Fibroblast of pulmonary artery (primary cell): ENCODE measurements at regions not wholly inside any gene's neighbourhood (a gene's known extent, or its start where the extent isn't known, plus 50 kb on each side); places are given as distances from the start of the nearest gene placed in this dataset.

ENCODE experiments used
- DNase-seq: peaks from one replicate; pipeline ENCODE4 v3.0.0-alpha.2; 2010; ENCODE audit warnings: low read depth
- H3K4me3 ChIP-seq: replicated peaks from 2 replicates; pipeline ENCODE4 v1.5.1; 2011; ENCODE audit warnings: low read depth, mild to moderate bottlenecking, control low read depth, low read length, moderate library complexity
- TF ChIP-seq, protein P1 (sequence below): IDR thresholded peaks from 2 replicates; pipeline ENCODE4 v1.5.1; 2011; ENCODE audit warnings: mild to moderate bottlenecking, control low read depth, low read length, inconsistent platforms; ENCODE audit errors: missing control alignments

DNA sequence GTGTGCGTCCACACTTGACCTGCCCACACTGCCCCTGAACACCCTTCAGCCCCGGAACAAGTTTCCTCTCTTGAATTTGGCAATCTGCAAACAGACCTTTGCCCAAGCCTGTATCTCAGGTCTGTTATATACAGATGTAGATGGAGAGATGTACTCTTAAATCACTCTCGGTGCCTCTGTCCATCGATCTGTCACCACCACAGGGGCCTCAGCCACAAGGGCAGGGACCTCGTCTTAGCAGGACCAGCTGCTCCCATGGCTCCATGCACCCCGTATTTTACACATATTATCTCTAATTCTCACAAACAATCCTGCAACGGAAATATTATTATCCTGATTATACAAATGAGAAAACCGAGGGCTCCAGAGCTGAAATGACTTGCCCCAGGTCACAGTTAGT lies 313.4 kb downstream of the BCL11B start:
- DNase-seq = no peak
- TF ChIP-seq, protein P1, sequence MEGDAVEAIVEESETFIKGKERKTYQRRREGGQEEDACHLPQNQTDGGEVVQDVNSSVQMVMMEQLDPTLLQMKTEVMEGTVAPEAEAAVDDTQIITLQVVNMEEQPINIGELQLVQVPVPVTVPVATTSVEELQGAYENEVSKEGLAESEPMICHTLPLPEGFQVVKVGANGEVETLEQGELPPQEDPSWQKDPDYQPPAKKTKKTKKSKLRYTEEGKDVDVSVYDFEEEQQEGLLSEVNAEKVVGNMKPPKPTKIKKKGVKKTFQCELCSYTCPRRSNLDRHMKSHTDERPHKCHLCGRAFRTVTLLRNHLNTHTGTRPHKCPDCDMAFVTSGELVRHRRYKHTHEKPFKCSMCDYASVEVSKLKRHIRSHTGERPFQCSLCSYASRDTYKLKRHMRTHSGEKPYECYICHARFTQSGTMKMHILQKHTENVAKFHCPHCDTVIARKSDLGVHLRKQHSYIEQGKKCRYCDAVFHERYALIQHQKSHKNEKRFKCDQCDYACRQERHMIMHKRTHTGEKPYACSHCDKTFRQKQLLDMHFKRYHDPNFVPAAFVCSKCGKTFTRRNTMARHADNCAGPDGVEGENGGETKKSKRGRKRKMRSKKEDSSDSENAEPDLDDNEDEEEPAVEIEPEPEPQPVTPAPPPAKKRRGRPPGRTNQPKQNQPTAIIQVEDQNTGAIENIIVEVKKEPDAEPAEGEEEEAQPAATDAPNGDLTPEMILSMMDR = no peak
- H3K4me3 ChIP-seq = no peak overlapping the region

DNA sequence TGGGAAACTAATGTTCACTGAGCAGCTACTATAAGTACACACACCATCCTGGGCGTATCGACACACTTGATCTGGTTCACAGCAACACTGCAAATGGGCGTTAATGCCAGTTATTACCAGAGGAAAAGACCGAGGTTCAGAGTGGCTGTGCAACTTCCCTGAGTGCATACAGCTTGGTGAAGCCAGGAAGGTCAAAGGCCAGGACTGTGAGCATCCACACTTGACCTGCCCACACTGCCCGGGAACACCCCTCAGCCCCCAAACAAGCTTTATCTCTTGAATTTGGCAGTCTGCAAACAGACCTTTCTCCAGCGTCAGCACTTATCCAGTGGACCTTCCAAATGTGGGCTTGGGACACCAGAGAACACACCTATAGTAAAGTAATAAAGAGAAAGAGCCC lies 312.6 kb downstream of the BCL11B start:
- H3K4me3 ChIP-seq = no peak overlapping the region
- DNase-seq = no peak
- TF ChIP-seq, protein P1 = no peak

DNA sequence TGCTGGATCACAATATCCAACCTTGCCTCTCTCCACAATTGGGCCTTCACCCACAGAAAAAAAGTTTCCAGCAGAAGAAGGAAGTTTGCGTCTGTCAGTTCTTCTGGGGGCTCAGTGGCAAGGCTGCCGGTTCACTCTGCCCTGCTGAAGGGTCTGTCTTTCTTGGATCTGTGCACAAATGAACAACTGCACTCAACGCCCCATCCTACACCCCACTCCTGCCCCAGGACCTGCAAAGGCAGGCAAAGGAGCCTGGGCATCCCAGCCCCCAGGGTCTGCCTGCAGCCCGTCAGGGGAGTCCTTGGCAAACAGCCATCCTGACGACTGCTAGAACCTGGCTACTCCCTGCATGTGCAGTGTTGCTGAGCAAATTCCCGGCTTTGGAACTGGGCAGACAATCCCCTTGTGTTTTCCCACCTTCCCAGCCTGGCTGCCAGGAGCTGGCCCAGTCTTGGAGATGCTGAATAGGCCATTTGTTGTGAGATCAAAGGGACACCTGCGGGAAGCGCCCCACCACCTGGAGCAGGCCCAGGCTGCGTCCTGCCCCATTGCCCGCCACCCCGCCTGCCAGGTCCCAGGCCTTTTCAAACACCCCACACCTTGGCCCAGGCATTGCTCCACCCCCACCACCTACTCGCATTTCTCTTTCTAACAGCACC lies 311.9 kb downstream of the BCL11B start:
- no peak for DNase-seq
- TF ChIP-seq, protein P1 = no peak
- no peak overlapping the region for H3K4me3 ChIP-seq

DNA sequence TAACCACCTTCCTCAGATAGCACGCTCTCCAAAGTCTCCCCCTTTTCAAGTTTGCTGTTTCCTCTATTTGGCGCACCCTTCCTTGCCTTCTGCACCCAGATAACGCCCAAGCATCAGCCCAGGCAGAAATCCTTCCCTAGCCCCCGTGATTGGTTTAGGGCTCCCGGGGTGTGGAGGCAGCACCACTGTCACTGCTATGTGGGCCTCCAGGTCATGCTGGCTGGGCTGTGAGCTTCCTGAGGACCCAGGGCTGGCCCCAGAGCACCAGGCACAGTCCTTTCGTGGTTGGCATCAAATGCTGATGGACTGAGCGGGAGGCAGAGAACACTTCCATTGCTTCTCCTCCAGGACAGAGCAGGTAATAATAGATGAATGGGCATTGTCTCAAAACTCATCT lies 311.4 kb downstream of the BCL11B start:
- TF ChIP-seq, protein P1 = no peak
- H3K4me3 ChIP-seq = no peak overlapping the region
- DNase-seq = no peak

DNA sequence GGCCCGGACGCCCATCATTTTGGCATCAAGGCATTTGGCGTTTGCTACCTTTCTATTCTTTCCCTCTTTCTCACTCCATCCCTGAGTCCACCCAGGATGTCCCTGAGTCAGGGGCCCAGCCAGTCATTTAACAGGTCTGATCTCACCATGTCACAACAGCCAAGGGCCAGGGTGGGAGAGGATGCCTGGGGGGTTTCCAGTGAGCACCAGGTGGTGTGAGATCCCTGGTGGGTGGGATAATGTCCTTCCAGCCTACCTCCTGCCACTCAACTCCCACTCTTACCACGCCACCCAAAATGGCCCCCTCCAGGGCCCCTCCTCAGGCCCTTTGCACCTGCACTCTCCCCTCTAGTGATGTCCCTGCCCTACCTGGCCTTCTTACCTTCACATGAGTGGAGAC lies 310.8 kb downstream of the BCL11B start:
- no peak overlapping the region for H3K4me3 ChIP-seq
- no peak for DNase-seq
- TF ChIP-seq, protein P1 = no peak

DNA sequence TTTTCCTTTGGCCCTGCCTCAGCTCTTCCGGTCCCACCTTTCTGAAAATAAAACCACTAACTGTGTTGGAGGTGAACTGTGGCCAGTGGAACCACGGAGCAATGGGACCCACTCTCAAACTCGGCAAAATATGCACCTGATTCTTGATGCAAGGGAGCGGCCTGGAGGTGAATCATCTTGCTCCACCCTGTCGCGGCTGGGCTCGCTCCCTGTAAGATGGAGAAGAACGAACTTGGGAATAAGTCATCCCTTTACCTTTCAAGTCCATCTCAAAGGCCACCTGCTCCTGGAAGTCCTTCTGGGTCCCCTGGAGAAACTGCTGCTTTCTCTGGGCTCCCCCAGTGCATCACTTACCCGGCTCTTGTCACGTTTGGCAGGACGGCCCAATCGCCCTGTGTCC lies 309.9 kb downstream of the BCL11B start:
- no peak for DNase-seq
- TF ChIP-seq, protein P1 = no peak
- no peak overlapping the region for H3K4me3 ChIP-seq

DNA sequence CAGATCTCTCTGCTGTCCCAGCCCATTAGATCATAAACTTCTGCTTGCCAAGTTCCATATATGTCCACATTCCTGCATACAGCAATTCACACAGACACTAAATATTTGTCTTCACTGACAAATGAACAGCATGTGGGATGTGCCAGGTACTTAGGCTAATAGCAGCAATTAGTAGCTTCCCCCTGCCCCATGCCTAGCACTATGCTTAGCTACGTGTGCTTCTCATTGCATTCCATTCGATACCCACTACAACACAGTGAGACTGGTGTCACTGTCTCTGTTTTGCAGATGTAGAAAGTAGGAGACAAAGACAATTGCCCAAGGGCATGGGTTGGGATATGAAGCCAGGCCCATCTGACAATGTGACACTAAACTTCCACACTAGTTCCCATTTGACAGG lies 308.4 kb downstream of the BCL11B start:
- TF ChIP-seq, protein P1 = no peak
- no peak for DNase-seq
- no peak overlapping the region for H3K4me3 ChIP-seq
